ENCODE measurements at regions not wholly inside any gene's neighbourhood (a gene's known extent, or its start where the extent isn't known, plus 50 kb on each side); places are given as distances from the start of the nearest gene placed in this dataset.

DNA sequence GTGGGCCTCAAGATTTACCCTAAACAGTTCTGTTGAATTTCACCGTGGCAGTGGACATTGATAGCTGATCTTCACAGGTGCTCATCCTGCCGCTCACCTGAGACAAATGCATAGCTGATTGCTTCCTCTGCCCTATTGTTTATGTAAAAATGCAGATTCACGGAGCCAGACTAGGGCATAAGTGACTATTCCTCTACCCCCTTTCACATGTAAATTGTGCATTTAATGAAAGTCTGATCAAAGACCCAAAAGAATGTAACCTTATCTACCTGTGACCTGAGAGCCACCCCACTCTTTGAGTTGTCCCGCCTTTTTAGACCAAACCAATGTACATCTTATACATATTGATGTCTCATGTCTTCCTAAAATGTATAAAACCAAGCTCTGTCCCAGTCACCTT, 312.4 kb upstream of the CDH5 start:
- H3K4me3 ChIP-seq (replicated peaks in 1 of 2; ENCODE audit: low read depth in 2 of 2, low read length in 2 of 2): no peak overlapping the region
- TF ChIP-seq, protein P1, sequence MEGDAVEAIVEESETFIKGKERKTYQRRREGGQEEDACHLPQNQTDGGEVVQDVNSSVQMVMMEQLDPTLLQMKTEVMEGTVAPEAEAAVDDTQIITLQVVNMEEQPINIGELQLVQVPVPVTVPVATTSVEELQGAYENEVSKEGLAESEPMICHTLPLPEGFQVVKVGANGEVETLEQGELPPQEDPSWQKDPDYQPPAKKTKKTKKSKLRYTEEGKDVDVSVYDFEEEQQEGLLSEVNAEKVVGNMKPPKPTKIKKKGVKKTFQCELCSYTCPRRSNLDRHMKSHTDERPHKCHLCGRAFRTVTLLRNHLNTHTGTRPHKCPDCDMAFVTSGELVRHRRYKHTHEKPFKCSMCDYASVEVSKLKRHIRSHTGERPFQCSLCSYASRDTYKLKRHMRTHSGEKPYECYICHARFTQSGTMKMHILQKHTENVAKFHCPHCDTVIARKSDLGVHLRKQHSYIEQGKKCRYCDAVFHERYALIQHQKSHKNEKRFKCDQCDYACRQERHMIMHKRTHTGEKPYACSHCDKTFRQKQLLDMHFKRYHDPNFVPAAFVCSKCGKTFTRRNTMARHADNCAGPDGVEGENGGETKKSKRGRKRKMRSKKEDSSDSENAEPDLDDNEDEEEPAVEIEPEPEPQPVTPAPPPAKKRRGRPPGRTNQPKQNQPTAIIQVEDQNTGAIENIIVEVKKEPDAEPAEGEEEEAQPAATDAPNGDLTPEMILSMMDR (IDR thresholded peaks at IDR 0.05; ENCODE audit: low read depth, low read length): no peak
- DNase-seq (ENCODE audit: low read depth in 2 of 2): no peak

DNA sequence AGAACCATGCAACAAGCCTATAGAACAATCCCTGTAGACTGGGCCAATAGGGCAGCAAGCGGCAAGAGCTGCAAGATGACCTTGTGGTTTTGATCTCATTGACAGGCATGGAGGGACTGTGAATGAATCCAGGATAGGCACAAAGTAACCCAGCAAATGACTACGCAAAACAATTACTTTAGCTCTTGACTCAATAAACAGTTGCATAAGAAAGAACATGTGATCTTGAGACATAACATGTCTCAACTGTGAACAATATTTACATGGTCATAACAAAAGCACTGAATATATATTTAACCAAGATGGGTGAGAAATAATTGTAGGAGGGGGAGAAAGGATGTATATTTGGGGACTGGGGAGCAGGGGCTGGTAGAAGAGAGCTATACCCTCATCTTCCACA, 313.7 kb upstream of the CDH5 start:
- DNase-seq (ENCODE audit: low read depth in 2 of 2): no peak
- TF ChIP-seq, protein P1 (IDR thresholded peaks at IDR 0.05; ENCODE audit: low read depth, low read length): no peak
- no peak overlapping the region for H3K4me3 ChIP-seq (replicated peaks in 1 of 2; ENCODE audit: low read depth in 2 of 2, low read length in 2 of 2)

DNA sequence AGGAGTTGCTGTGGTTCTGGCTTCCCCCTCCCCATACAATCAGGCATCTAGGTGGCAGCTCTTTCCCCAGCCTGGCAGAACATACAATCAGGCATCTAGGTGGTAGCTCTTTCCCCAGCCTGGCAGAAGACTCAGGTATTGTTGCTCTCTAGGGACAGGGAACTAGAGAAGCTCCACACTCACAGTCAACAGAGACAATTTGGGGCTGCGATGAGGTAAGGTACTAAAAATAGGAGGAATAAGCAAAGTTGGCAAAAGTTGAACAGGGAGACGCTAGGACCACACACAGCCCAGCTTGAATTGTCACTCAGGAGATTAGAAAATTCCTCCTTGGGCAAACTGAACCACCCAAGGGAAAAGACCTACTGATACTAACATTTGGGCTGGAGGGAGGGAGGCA, 315.5 kb upstream of the CDH5 start:
- TF ChIP-seq, protein P1 (IDR thresholded peaks at IDR 0.05; ENCODE audit: low read depth, low read length): no peak
- DNase-seq (ENCODE audit: low read depth in 2 of 2): no peak
- H3K4me3 ChIP-seq (replicated peaks in 1 of 2; ENCODE audit: low read depth in 2 of 2, low read length in 2 of 2): no peak overlapping the region

DNA sequence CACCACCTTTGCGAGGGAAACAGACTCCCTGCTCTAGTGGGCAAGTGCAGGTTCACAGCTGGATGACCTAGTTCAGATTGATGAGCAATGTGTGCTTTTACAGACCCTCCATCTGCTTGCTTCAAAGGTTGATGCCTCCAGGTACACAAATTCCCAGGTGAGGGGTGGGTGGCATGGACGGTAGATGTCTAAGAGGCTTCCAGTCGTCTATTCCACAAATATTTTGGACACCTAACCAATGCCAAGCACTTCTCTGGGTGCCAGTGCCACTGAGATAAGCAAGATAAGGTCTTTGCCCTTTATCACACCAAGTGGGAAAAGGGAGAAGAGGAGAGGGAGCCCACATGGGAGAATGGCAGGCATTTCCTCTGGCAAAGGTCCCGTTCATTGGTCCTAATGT, 316.6 kb upstream of the CDH5 start:
- DNase-seq (ENCODE audit: low read depth in 2 of 2): no peak
- TF ChIP-seq, protein P1 (IDR thresholded peaks at IDR 0.05; ENCODE audit: low read depth, low read length): no peak
- H3K4me3 ChIP-seq (replicated peaks in 1 of 2; ENCODE audit: low read depth in 2 of 2, low read length in 2 of 2): no peak overlapping the region

DNA sequence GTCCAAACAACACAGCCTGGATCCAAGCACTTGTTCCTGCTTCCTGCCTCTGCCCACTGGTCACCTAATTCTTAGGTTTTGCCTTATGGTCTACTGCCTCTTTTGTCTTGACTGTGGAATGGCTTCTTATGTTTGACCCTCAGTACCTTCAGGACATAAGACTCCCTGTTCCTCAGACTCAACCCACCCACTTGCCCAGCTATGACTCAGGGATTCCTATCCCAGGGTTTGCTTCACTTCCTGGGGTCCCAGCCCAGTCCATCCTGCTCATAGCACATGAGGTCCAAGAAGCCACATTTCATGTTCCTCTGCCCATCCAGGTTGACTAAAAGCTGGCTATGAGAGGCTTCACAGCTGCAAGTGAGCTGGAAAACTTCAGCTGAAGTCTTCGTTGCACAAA, 320.9 kb upstream of the CDH5 start:
- DNase-seq (ENCODE audit: low read depth in 2 of 2): peak in 1 of 2 donors; percentile 31
- TF ChIP-seq, protein P1 (IDR thresholded peaks at IDR 0.05; ENCODE audit: low read depth, low read length): no peak
- H3K4me3 ChIP-seq (replicated peaks in 1 of 2; ENCODE audit: low read depth in 2 of 2, low read length in 2 of 2): no peak overlapping the region

DNA sequence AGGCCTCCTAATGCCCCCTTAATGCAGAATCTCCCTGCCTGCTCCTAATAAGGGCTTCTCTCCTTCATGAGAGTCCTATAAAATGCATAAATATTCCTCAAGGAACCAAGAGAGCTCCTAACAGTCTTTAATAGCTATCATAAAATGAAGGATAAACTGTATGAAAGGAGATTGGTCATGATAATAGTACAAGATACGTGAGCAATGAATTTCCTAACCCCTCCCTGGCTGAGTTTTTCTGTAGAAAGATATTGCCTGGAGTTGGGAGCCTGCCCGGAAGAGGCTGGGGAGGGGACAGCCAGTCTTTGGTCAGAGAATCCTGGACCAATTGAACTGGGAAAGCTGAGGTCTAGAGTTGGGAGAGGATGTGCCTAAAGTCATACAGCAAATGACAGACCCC, 321.9 kb upstream of the CDH5 start:
- DNase-seq (ENCODE audit: low read depth in 2 of 2): peak in 1 of 2 donors; percentile 10
- TF ChIP-seq, protein P1 (IDR thresholded peaks at IDR 0.05; ENCODE audit: low read depth, low read length): no peak
- no peak overlapping the region for H3K4me3 ChIP-seq (replicated peaks in 1 of 2; ENCODE audit: low read depth in 2 of 2, low read length in 2 of 2)

DNA sequence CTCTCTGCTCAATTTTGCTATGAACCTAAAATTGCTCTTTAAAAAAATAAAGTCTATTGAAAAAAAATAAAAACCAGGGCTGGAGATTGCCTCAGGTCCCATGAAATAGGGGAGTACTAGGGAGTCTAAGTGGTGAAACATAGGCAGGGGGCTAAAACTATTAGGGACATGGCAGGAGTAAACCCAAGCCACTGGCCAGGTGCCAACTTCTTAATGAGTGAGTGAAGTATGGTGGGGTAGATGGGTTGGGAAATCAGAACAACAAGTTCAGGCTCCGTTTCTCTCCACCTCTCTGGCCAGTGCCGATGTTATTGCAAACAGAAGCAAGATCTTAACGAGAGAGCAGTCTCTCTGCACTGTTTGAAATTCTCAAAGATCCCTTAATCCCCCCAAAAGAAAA, 322.4 kb upstream of the CDH5 start:
- TF ChIP-seq, protein P1 (IDR thresholded peaks at IDR 0.05; ENCODE audit: low read depth, low read length): no peak
- no peak overlapping the region for H3K4me3 ChIP-seq (replicated peaks in 1 of 2; ENCODE audit: low read depth in 2 of 2, low read length in 2 of 2)
- no peak for DNase-seq (ENCODE audit: low read depth in 2 of 2)

Data from cardiac fibroblast (primary cell).